Muscle of back (tissue), 3 donors: ENCODE measurements at regions not wholly inside any gene's neighbourhood (a gene's known extent, or its start where the extent isn't known, plus 50 kb on each side); places are given as distances from the start of the nearest gene placed in this dataset.

Experiments used
- DNase-seq, 3 donors: peaks; one replicate each; pipeline versions ENCODE4 v3.0.0 to v3.0.0-alpha.2; 2013

GRCh38 chr10:108427146-108427545 lies 1262.6 kb upstream of the SORCS1 start:
- DNase-seq = peak in 2 of 3 donors; percentile 34 to 55

DNA sequence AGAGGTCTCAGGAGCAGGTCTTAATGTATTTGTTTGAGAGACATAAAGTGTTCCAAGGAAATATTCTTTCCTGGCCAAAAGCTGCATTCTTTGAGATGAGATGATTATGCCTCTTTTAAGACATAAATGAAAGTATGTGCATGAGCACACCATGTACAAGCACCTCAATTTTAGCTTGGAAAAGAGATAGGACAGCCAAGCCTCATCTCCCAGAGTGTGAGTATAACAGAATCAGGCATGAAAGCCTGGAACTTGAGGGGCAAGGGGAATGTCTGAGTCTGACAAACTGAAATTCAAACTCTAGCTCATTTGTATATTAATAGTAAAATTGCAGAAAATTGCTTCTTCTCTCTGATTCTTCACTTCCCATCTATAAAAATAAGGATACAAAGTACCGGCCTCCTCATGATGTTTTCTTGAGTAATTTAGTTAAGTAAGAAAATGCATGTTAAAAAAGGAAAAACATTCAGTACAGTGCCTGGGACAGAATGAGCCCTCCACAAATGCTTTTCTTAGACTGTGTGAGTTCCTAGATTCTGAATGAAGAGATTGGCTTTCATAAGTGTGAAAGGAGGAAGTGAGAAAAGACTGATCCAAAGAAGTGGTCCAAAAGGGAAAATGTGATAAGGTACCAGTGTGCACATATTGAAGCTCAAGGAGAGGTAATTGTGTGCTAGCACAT lies 1260.9 kb upstream of the SORCS1 start:
- DNase-seq = peak in 1 of 3 donors; percentile 12

DNA sequence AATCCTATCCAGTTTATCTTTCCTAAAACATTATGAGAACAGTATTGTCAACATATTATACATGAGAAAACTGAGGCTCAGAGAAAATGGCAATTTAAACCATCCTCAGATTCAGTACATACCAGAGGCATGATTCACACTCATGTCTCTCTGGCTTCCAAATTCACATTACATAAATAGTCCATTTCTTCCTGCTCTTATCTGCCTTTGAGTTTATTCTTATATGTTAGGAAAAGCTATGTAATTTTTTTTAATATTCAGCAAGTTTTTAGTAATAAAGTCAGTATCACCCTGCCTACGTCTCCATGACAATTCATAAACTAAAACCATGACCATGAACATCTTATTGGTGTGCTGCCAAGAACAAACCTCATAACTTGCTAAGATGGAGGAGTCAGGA lies 1260.2 kb upstream of the SORCS1 start:
- DNase-seq = peak; percentile 10 to 29 (median 14)

- no peak for DNase-seq
These were observed 1257.8 kb upstream of the SORCS1 start for GRCh38 chr10:108422286-108422685.

- peak in 1 of 3 donors; percentile 1 for DNase-seq
These were observed 1256.8 kb upstream of the SORCS1 start for GRCh38 chr10:108421266-108421665.

DNA sequence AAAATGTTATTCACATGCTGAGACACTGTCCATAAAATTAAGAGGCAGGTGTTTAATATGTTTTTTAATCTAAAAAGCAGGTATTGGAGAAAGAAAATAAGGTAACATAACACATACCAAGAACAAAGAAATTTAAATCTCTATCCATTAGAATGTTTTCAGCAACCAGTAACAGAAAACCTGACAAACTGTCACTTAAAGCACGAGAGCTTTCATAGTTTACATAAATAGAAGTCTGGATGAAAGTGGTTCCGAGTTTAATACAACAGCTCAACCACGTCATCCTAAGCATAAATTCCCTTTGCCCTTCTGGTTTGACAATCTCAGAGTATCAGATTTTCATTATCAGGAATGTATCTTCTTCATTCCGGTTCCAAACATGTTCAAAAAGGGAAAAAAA lies 1249.4 kb upstream of the SORCS1 start:
- no peak for DNase-seq

DNA sequence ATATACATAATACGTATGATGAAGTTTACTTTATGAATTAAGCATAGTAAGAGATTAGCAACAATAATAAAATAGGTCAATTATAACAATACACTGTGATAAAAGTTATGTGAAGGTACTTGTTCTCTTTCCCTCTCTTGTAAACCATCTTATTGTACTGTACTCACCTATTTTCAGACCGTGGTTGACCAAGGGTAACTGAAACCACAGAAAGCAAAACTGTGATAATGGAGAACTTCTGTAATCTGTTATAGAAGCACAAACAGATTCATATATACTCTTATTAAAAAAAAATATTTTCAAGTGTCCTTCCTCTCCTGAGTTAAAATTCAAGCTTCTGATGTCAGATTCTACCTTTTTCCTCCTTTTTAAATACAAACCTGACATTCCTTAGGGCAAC lies 1247.8 kb upstream of the SORCS1 start:
- DNase-seq = no peak

DNA sequence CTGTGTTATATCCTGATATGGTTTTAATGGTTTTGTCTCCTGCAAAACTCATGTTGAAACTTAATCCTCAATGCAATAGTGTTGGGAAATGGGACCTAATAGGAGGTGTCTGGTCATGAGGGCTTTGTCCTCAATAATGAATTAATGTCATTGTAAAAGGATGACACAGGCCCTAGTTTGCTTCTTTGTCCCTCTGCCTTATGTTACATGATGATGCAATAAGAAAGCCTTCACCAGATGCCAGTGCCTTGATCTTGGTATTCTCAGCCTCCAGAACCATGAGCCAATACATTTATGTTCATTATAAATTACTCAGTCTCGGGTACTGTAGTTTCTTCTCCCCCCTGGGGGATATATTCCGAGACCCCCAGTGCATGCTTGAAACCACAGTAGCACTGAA lies 1247.4 kb upstream of the SORCS1 start:
- DNase-seq = no peak

DNA sequence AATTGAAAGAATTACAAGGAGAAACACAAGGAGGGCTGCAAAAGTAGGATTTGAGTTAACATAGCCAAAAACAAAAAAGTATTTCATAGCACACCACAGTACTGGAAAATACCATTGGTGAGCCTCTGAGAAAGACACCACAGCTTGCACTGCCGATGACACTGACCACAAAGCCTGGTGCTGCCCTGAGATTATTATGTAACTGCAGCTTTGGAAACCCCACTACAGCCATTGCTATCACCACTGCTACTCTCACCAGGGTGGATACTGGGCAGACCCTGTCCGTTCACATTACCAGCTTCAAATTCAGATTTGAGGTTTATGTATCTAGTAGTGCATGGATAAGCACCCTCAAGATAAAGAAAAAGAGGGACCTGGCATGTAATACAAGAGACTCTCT lies 1246.7 kb upstream of the SORCS1 start:
- DNase-seq = no peak

DNA sequence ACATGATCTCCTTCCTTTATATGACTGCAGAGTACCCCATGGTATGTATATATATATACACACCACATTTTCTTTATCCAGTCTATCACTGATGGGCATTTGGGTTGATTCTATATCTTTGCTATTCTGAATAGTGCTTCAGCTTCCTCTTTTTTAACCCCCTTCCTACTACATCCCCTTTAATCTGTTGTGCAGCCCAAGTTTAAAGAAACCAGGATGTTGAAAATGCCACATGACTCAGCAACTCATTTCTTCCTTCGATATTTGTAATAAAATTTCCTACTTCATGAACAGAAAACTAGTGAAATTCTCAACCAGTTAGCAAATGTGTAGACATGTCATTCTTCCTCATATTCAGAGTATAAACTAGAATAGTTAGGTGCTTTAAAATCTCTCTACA lies 1245.7 kb upstream of the SORCS1 start:
- DNase-seq = no peak

DNA sequence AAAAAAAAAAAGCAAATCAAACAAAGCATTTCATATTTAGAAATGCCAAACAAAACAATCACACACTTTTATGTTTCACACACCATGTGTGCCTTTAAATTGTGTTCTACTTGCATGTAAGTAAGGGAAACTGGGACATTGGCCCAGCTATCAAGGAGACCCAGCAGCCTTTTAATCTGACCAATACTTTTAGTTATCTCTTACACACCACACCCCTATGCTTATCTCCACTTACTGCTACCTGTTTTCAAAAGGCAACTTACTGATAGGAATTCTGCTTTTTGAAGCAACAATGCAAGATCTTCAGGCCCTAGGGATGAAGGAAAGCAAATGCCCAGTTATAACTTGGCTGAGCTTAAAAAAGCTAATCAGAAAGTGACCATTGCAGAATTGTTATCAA lies 1244.8 kb upstream of the SORCS1 start:
- no peak for DNase-seq

- no peak for DNase-seq
These were observed 1239.6 kb upstream of the SORCS1 start for GRCh38 chr10:108404155-108404554.

DNA sequence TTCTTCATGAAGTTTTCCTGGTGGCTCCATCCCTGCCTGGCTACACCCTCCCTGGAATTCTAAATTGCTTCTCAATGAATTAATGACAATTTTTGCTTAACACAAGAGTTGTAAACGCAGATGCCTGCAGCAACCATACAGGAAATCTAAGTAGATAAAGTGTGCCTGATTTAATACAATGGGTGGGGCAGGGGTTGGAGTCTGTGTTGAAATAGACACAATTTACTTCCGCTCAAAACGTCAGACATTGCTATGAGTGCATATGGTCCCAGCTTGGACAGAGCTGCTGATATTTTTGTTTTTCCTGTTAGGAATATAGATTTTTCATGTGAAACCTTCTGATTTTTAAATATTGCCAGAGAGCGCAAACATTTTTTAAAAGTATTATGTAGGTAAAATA lies 1235.0 kb upstream of the SORCS1 start:
- DNase-seq = no peak

GRCh38 chr10:108393089-108393488 lies 1228.6 kb upstream of the SORCS1 start:
- peak in 2 of 3 donors; percentile 4 to 25 for DNase-seq

DNA sequence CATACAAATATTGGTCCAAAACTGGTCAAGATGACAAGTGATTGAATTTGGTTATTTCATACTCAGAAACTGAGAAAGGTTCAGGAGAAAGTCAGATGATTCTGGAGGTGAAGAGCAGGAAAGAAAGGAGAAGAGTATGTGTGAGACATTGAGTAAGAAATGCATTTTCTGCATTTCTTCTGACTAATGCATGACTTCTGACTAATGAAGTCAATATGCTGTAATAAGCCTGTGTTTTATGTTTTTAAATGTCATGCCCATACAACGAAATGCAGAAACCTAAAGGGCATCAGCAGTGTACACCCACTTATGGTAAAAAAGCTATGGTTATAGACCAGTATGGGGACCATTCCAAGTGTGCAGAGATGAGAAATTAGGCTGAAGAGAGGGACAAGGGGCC lies 1227.8 kb upstream of the SORCS1 start:
- DNase-seq = peak in 1 of 3 donors; percentile 33

DNA sequence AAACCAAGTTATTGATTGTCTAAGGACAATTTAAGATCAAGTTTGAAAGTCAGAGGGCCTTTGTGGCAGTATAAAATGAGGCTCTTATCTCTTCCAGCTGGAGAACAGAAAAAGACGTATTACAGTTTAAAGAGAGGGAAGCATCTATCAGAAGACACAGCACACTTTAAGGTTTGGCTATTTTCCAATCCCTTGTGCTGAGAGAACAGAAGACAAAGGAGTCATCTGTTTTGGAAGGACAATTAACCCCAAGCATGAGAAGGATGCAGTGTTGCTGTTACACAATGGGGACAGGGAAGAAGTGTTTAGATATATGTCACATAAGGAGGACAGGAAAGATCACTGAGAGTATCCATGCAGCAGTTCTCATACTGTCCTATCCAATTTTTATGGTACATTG lies 1224.2 kb upstream of the SORCS1 start:
- DNase-seq = peak in 2 of 3 donors; percentile 1 to 7

GRCh38 chr10:108385963-108386362 lies 1221.5 kb upstream of the SORCS1 start:
- DNase-seq = no peak

GRCh38 chr10:108384378-108384777 lies 1219.9 kb upstream of the SORCS1 start:
- DNase-seq = no peak

DNA sequence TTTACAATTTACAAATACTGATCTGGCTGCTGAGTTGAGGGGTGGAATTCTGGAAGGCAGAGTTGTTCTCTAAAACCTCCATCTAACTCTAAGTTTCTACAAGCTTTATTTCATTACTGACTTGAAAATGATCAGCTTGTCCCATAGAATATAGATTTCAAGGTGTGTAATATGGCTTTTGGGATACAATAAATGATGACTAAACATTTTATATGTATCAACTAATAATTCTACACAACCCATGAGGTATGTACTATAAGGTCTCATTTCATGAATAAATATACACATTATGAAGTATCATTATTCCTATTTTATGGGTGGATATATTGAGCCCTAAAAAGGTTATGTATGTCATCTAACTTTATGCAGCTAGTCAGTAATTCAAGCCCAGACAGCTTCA lies 1214.3 kb upstream of the SORCS1 start:
- no peak for DNase-seq

DNA sequence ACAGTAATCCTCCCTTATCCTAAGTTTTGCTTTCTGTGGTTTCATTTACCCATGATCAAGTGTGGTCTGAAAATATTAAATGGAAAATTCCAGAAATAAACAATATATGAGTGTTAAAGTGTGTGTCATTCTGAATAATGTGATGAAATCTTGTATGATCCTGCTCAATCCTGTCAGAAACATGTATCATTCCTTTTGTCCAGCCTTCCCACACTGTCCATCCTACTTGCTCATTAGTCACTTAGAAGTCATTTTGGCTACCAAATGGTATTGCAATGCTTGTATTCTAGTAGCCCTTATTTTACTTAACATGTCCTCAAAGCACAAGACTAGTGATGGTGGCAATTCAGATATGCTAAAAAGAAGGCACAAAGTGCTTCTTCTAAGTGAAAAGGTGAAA lies 1211.2 kb upstream of the SORCS1 start:
- DNase-seq = no peak

DNA sequence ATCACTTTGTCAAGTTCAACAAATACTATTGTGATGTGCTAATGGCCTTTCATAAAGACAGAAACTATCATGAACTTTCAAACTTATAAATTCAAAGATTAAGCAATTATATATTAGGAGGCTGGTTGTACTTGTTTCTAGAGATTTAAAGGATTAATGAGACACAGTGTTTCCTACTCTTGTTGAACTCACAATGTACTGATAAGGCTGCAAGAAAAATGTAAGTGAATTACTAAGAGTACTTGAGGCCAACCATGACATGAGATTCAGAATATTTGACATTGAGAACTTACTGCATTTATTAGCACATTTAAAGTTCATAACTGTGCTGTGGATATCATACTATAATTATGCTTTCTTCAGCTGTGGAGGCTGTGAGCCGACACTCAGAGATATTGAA lies 1210.5 kb upstream of the SORCS1 start:
- no peak for DNase-seq

GRCh38 chr10:108365541-108365940 lies 1201.0 kb upstream of the SORCS1 start:
- DNase-seq = no peak

DNA sequence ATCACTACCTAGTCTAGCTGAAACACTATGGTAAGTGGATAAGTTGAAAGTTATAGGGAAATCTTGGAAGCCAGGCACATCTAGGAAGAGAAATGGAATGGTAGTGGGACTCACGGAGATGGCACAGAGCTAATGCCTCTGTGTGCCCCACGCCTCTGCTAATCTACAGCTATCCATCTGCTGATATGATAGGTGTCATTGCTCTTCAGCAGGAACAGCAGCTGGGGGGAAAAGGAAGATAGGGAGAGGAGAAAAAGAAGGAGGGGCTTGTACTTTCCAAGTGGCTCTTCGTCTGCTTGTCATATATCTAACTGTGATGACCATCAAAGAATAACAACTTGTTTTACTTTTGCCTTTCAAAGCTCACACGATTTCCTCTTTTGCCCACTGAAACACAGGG lies 1199.1 kb upstream of the SORCS1 start:
- DNase-seq = no peak

- DNase-seq = no peak
These were observed 1198.5 kb upstream of the SORCS1 start for GRCh38 chr10:108362961-108363360.
